NB4 (cell line): ENCODE measurements at regions not wholly inside any gene's neighbourhood (a gene's known extent, or its start where the extent isn't known, plus 50 kb on each side); places are given as distances from the start of the nearest gene placed in this dataset.

ENCODE experiments used
- MYC ChIP-seq: IDR thresholded peaks from 2 replicates; pipeline ENCODE4 v1.6.1; 2011; ENCODE audit warnings: low read depth, low read length
- POLR2A ChIP-seq: IDR thresholded peaks from 2 replicates; pipeline ENCODE4 v1.6.1; 2011; ENCODE audit warnings: mild to moderate bottlenecking; ENCODE audit not compliant: insufficient read length; ENCODE audit errors: extremely low read depth
- TF ChIP-seq, protein P1 (sequence below): IDR thresholded peaks from one replicate; pipeline ENCODE4 v1.5.1; 2012; ENCODE audit warnings: low read depth, low read length

DNA sequence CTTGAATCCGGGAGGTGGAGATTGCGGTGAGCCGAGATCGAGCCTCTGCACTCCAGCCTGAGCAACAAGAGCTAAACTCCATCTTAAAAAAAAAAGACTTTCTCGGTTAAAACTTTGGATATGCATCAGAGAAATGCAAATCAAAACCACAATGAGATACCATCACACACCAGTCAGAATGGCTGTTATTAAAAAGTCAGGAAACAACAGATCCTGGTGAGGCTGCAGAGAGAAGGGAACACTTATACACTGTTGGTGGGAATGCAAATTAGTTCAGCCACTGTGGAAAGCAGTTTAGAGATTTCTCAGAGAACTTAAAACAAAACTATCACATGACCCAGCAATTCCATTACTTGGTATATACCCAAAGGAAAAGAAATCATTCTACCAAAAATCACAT is 619.4 kb upstream of the KIRREL3 start:
- TF ChIP-seq, protein P1, sequence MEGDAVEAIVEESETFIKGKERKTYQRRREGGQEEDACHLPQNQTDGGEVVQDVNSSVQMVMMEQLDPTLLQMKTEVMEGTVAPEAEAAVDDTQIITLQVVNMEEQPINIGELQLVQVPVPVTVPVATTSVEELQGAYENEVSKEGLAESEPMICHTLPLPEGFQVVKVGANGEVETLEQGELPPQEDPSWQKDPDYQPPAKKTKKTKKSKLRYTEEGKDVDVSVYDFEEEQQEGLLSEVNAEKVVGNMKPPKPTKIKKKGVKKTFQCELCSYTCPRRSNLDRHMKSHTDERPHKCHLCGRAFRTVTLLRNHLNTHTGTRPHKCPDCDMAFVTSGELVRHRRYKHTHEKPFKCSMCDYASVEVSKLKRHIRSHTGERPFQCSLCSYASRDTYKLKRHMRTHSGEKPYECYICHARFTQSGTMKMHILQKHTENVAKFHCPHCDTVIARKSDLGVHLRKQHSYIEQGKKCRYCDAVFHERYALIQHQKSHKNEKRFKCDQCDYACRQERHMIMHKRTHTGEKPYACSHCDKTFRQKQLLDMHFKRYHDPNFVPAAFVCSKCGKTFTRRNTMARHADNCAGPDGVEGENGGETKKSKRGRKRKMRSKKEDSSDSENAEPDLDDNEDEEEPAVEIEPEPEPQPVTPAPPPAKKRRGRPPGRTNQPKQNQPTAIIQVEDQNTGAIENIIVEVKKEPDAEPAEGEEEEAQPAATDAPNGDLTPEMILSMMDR: no peak
- TF ChIP-seq POLR2A: no peak
- TF ChIP-seq MYC: no peak
